ENCODE measurements at regions not wholly inside any gene's neighbourhood (a gene's known extent, or its start where the extent isn't known, plus 50 kb on each side); places are given as distances from the start of the nearest gene placed in this dataset.

- CTCF ChIA-PET: no interaction called here
- POLR2A ChIA-PET: no interaction called here
- TF ChIP-seq ELF4 (IDR thresholded peaks at IDR 0.05) (no peak), ARNT (IDR thresholded peaks at IDR 0.05) (no peak), HDGF (IDR thresholded peaks at IDR 0.05; ENCODE audit: borderline replicate concordance) (no peak), L3MBTL2 (conservative IDR thresholded peaks at IDR 0.05) (no peak), BHLHE40 (IDR thresholded peaks at IDR 0.05; ENCODE audit: borderline replicate concordance) (no peak), LEF1 (IDR thresholded peaks at IDR 0.05; ENCODE audit: borderline replicate concordance) (no peak), NFRKB (IDR thresholded peaks at IDR 0.05) (no peak), FOXM1 (IDR thresholded peaks at IDR 0.05; ENCODE audit: borderline replicate concordance) (no peak), SP1 (IDR thresholded peaks at IDR 0.05) (no peak), PKNOX1 (IDR thresholded peaks at IDR 0.05) (no peak), FOXK2 (IDR thresholded peaks at IDR 0.05) (no peak), SUZ12 (IDR thresholded peaks at IDR 0.05) (no peak), FOXA1 (IDR thresholded peaks at IDR 0.05) (no peak), TARDBP (IDR thresholded peaks at IDR 0.05) (no peak), CTBP1 (IDR thresholded peaks at IDR 0.05; ENCODE audit: borderline replicate concordance) (no peak), ZNF384 (IDR thresholded peaks at IDR 0.05) (no peak)
- DNase-seq (ENCODE audit: extremely low spot score): no peak
Observed at GRCh38 chr12:68446901-68447796, 115.0 kb upstream of the MDM1 start.

- TF ChIP-seq SUZ12 (IDR thresholded peaks at IDR 0.05) (no peak), SP1 (IDR thresholded peaks at IDR 0.05) (no peak), PKNOX1 (IDR thresholded peaks at IDR 0.05) (no peak), BHLHE40 (IDR thresholded peaks at IDR 0.05; ENCODE audit: borderline replicate concordance) (no peak), FOXK2 (IDR thresholded peaks at IDR 0.05) (no peak), ARNT (IDR thresholded peaks at IDR 0.05) (no peak)
- ChIA-PET POLR2A (no interaction called here), CTCF (no interaction called here)
- no peak for DNase-seq (ENCODE audit: extremely low spot score)
Observed at GRCh38 chr12:68447797-68448260, 115.7 kb upstream of the MDM1 start.

GRCh38 chr12:68449196-68449595, 117.0 kb upstream of the MDM1 start:
- ChIA-PET POLR2A (interaction anchor here (1.2 kb wide), 1 partner anchor 9 kb away, joined by 3 read pairs; no protein-coding TSS in a partner anchor), CTCF (no interaction called here)
- TF ChIP-seq CTBP1 (IDR thresholded peaks at IDR 0.05; ENCODE audit: borderline replicate concordance): no peak
- TF ChIP-seq FOXM1 (IDR thresholded peaks at IDR 0.05; ENCODE audit: borderline replicate concordance): no peak
- TF ChIP-seq BHLHE40 (IDR thresholded peaks at IDR 0.05; ENCODE audit: borderline replicate concordance): no peak
- TF ChIP-seq TARDBP (IDR thresholded peaks at IDR 0.05): no peak
- TF ChIP-seq HDGF (IDR thresholded peaks at IDR 0.05; ENCODE audit: borderline replicate concordance): no peak
- TF ChIP-seq SP1 (IDR thresholded peaks at IDR 0.05): no peak
- no peak for TF ChIP-seq ARNT (IDR thresholded peaks at IDR 0.05)
- no peak for DNase-seq (ENCODE audit: extremely low spot score)

GRCh38 chr12:68450947-68451260, 118.7 kb upstream of the MDM1 start:
- no peak for DNase-seq (ENCODE audit: extremely low spot score)
- ChIA-PET CTCF (interaction anchor here (0.9 kb wide), 1 partner anchor 9 kb away, joined by 4 read pairs; no protein-coding TSS in a partner anchor), POLR2A (no interaction called here)
- no peak for TF ChIP-seq FOXA1 (IDR thresholded peaks at IDR 0.05)
- no peak for TF ChIP-seq BHLHE40 (IDR thresholded peaks at IDR 0.05; ENCODE audit: borderline replicate concordance)
- TF ChIP-seq L3MBTL2 (conservative IDR thresholded peaks at IDR 0.05): no peak
- TF ChIP-seq HDGF (IDR thresholded peaks at IDR 0.05; ENCODE audit: borderline replicate concordance): no peak
- TF ChIP-seq NFRKB (IDR thresholded peaks at IDR 0.05): no peak
- TF ChIP-seq FOXM1 (IDR thresholded peaks at IDR 0.05; ENCODE audit: borderline replicate concordance): no peak
- TF ChIP-seq SP1 (IDR thresholded peaks at IDR 0.05): no peak
- no peak for TF ChIP-seq FOXK2 (IDR thresholded peaks at IDR 0.05)
- TF ChIP-seq PKNOX1 (IDR thresholded peaks at IDR 0.05): no peak
- no peak for TF ChIP-seq CTBP1 (IDR thresholded peaks at IDR 0.05; ENCODE audit: borderline replicate concordance)
- no peak for TF ChIP-seq LEF1 (IDR thresholded peaks at IDR 0.05; ENCODE audit: borderline replicate concordance)
- TF ChIP-seq TARDBP (IDR thresholded peaks at IDR 0.05): no peak
- TF ChIP-seq ZNF384 (IDR thresholded peaks at IDR 0.05): no peak
- no peak for TF ChIP-seq ELF4 (IDR thresholded peaks at IDR 0.05)
- no peak for TF ChIP-seq ARNT (IDR thresholded peaks at IDR 0.05)
- TF ChIP-seq SUZ12 (IDR thresholded peaks at IDR 0.05): no peak

GRCh38 chr12:68451261-68452077, 119.3 kb upstream of the MDM1 start:
- DNase-seq (ENCODE audit: extremely low spot score): no peak
- CTCF ChIA-PET: interaction anchor here (0.9 kb wide), 1 partner anchor 10 kb away, joined by 4 read pairs; no protein-coding TSS in a partner anchor
- POLR2A ChIA-PET: no interaction called here
- TF ChIP-seq ZNF384 (IDR thresholded peaks at IDR 0.05) (no peak), PKNOX1 (IDR thresholded peaks at IDR 0.05) (no peak), ARNT (IDR thresholded peaks at IDR 0.05) (no peak), L3MBTL2 (conservative IDR thresholded peaks at IDR 0.05) (no peak), LEF1 (IDR thresholded peaks at IDR 0.05; ENCODE audit: borderline replicate concordance) (no peak), FOXK2 (IDR thresholded peaks at IDR 0.05) (no peak), SUZ12 (IDR thresholded peaks at IDR 0.05) (no peak), FOXA1 (IDR thresholded peaks at IDR 0.05) (no peak), NFRKB (IDR thresholded peaks at IDR 0.05) (no peak), BHLHE40 (IDR thresholded peaks at IDR 0.05; ENCODE audit: borderline replicate concordance) (no peak), SP1 (IDR thresholded peaks at IDR 0.05) (no peak), HDGF (IDR thresholded peaks at IDR 0.05; ENCODE audit: borderline replicate concordance) (no peak), TARDBP (IDR thresholded peaks at IDR 0.05) (no peak), CTBP1 (IDR thresholded peaks at IDR 0.05; ENCODE audit: borderline replicate concordance) (no peak), FOXM1 (IDR thresholded peaks at IDR 0.05; ENCODE audit: borderline replicate concordance) (no peak), ELF4 (IDR thresholded peaks at IDR 0.05) (no peak)
